Stimulated activated CD8-positive, alpha-beta memory T cell treated with anti-CD3 and anti-CD28 coated beads, Interleukin-2, amount 100 ng/mL, for 48 hours (primary cell): ENCODE measurements at regions not wholly inside any gene's neighbourhood (a gene's known extent, or its start where the extent isn't known, plus 50 kb on each side); places are given as distances from the start of the nearest gene placed in this dataset.

Source experiments
- DNase-seq, 2 donors: peaks; one replicate each; pipeline ENCODE4 v3.0.0-alpha.2; 2020; ENCODE audit warnings: low read depth in 2 of 2

DNA sequence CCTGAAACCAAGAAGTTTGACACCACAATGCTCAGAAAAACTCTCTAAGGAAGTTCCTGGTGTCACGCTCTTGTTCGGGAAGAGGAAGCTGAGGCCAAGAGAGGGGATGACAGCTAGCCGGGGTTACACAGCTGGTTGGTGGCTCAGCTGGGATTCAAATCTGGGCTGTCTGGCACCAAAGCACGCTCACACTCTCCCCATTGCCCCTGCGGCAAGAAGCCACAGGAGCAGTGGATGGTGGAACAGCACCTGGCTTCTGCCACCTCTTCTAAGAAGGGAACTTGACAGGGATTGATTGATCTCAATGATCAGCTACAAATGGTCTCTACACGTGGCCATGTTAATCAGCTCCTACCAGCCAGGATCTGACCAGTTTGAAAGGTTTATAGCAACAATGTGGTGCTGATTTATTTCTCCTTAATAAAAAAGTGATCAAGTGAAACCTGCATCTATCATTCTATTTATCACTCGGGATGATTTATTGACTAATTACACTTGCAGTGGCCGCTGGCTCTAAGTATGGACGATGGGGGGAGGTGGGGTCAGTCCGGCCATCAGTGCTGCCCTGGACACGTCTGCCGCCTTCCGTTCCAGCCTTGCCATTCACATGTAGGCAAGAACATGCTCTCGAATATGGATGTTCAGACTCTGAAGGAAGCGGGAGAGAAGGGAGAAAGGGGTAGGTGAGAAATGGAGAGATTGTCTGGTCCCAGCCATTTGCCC, 71.9 kb upstream of the TOP1 start:
- no peak for DNase-seq

DNA sequence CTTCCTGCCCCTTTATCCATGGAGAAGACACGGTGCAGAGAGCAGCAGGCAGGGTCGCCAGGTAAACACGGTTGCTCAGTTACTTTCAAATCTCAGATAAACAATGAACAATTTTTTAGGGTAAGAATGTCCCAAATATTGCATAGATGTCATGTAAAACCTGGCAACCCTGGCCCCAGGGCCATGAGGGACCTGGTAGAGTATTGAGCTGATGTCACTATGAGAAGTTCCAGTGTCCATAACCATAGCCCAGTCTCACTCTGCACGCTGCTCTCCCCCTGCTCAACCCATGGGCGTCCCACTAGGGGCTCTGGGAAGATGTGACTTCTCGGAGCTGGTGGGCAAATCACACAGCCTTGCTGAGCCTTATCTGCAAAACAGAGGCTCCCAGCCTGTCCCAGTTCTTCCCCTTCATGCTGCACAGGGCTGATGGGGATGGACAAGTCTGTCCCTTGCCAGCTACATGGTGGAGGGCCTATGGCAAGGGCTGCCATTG, 71.3 kb upstream of the TOP1 start:
- no peak for DNase-seq

DNA sequence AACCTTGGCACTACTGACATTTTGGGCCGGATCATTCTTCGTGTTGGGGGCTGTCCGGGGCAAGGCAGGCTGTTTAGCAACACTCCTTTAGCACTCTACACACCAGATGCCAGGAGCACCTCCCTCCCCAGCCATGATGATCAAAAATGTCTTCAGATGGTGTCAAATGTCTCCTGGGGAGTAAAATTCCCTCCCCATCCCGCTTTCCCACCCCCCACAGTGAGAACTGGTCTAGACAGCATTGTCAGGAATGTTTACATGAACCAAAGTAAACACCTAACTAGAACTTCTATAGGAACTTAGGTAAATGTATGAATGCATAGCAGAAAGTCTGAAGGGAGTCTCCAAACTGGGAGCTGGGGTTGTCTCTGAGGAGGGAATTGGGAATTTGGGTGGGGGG, 70.0 kb upstream of the TOP1 start:
- no peak for DNase-seq

- DNase-seq: no peak
Observed at GRCh38 chr20:40959325-40960092, 69.1 kb upstream of the TOP1 start.

DNA sequence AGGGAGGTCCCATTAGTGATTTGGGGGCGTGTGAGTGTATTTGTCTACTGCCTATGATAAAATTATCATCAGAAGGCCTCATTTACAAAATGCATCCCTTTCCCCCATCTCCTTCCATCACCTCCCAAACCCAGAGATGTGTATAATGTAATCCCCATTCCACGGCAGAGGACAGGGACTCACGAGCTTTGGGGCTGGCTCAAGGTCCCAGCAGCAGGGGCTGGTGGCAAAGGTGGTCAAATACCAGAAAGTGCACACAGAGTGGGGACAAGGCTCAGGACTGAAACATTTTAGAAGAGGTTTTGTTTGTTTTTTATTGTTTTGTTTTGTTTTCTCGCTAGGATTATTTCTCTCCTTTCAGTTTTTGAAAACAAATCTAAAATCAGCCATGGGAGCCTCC, 68.5 kb upstream of the TOP1 start:
- DNase-seq: no peak

- DNase-seq: no peak
Observed at GRCh38 chr20:40960521-40960956, 68.1 kb upstream of the TOP1 start.

DNA sequence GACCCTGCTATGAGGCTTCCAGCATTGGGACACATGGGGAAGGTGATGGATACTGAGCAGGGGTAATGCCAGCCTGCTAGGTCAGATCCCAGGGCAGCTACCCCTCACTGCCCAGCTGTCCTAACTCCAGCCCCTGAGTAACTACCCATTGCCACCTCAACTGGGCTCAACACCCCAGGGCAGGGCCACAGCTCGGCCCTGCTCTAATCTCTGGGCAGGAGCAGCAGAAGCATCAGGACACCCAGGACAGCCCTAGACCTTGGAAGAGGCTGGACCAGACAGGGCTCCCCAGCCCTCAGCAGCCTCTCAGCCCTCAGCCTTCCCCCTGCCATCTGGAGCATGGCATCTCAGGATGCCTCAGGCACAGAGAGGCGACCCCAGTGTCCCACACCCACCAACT, 67.4 kb upstream of the TOP1 start:
- no peak for DNase-seq

DNA sequence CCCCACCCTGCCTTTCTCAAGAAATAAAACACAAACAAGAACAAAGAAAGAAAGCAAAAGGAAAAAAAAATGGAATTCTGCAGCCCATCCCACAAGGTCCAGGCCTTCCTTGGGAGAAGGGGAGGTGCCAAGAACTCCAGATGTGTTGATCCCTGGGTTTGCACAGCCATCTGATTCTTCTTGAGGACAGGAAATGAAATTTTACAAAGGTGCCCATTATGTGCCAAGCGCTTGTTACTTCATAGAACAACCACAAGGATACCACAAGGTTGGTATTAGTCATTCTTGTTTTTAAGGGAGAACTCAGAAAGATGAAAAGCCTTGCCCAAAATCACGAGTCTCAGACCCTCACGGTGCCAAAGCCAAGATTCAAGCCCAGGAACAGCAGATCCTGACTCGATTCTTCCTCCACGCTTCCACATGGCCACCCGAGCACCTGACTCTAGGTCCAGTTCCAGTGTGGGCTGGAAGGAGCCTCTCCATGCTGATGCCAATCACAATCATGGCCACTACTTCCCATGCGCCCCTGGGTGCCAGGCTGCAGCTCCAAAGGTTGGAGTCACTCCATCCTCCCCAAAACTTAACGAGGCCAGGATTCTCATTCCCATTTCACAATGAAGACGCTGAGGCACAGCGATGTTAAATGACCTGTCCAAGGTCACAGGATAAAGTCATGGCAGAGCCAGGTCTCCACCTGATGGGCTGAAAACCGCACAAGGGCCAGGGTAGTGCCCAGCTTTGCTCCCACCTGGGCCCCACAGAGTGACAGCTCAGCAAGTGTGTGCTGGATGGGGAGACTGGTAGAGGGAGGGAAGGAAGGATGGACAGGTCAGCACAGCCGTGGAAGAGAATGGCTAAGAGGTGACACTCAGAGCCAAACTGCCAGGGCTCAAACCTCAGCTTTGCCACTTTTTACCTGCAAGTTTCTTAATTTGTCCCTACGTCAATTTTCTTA, 66.7 kb upstream of the TOP1 start:
- no peak for DNase-seq

GRCh38 chr20:40962733-40963504, 65.7 kb upstream of the TOP1 start:
- peak; percentile 49 to 60 for DNase-seq

- DNase-seq: no peak
Observed at GRCh38 chr20:40963505-40963845, 65.1 kb upstream of the TOP1 start.

- DNase-seq: no peak
Observed at GRCh38 chr20:40965671-40966070, 63.0 kb upstream of the TOP1 start.

DNA sequence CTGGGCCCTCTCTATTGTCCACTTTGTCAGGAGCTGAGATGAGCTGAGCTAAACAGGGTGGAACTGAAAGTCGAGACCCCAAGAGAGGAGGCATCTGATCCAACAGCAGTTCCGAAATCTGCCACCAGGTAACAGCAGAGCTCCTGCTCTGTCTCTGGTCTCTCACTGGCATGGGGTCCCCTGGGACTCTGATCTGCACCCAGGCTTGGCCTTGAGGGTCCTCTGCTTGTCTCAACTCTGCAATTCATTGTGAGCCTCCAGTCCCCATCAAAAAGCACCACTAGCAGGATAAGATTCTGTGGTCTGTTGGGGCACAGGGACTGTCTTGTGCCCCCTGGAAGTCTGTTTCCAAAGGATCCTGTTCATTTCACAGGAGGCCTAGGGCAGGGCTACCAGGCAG, 62.5 kb upstream of the TOP1 start:
- no peak for DNase-seq

- no peak for DNase-seq
Observed at GRCh38 chr20:40966516-40967185, 62.0 kb upstream of the TOP1 start.

GRCh38 chr20:40967700-40968099, 60.9 kb upstream of the TOP1 start:
- DNase-seq: no peak

GRCh38 chr20:40968816-40969562, 59.6 kb upstream of the TOP1 start:
- DNase-seq: peak; percentile 78 to 87

GRCh38 chr20:40970218-40970617, 58.4 kb upstream of the TOP1 start:
- DNase-seq: no peak

DNA sequence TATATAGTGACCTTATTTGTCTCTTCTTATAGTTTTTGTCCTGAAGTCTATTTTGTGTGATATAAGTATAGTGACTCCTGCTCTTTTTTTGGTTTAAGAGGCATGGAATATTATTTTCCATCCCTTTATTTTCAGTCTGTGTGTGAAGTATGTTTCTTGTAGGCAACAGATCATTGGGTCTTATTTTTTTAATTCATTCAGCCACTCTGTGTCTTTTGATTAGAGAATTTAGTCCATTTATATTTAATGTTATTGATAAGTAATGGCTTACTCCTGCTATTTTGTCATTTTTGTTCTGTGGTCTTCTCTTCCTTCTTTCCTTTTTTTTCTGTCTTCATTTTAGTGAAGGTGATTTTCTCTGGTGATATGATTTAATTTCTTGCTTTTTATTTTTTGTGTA, 51.4 kb upstream of the TOP1 start:
- no peak for DNase-seq

DNA sequence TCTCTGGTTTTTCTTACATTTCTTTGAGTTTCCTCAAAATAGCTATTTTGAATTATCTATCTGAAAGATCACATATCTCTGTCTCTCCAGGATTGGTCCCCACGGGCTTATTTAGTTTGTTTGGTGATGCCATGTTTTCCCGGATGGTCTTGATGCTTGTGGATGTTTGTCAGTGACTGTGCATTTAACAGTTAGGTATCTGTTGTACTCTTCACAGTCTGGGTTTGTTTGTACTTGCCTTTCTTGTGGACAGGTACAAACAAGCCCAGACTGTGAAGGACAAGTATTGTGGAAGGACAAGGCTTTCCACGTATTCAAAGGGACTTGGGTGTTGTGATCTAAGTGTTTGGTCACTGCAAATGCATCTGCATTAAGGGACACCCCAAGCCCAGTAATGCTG, 49.9 kb upstream of the TOP1 start:
- no peak for DNase-seq
